ENCODE measurements at regions not wholly inside any gene's neighbourhood (a gene's known extent, or its start where the extent isn't known, plus 50 kb on each side); places are given as distances from the start of the nearest gene placed in this dataset.

DNA sequence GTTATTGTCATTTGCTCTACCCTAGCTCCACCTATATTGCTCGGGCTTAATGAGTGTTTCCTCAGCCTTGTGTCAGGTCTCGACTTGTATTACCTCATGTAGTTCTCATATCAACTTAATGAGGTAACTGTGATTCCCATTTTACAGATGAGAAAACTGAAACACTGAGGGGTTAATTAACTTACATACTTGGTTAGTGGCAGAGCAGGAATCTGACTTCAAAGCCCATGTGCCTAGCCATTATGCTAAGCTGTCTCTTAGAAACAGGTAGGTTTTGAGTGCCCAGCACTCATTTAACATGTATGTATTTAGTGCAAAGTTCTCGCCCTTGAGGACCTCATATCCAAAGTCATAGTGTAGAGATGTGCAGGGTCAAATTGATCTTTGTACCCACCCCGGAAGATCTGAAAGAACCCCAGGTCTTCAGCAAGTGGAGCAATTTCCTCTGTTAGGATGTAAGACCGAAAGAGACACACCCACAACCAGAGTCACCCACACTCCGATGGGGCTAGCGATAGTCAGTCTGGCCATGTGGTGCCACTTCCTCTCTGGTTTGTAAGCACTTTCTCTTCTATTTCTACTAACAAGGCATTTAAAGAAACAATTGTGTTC is 121.0 kb upstream of the SLC39A10 start:
- TF ChIP-seq, protein P1, sequence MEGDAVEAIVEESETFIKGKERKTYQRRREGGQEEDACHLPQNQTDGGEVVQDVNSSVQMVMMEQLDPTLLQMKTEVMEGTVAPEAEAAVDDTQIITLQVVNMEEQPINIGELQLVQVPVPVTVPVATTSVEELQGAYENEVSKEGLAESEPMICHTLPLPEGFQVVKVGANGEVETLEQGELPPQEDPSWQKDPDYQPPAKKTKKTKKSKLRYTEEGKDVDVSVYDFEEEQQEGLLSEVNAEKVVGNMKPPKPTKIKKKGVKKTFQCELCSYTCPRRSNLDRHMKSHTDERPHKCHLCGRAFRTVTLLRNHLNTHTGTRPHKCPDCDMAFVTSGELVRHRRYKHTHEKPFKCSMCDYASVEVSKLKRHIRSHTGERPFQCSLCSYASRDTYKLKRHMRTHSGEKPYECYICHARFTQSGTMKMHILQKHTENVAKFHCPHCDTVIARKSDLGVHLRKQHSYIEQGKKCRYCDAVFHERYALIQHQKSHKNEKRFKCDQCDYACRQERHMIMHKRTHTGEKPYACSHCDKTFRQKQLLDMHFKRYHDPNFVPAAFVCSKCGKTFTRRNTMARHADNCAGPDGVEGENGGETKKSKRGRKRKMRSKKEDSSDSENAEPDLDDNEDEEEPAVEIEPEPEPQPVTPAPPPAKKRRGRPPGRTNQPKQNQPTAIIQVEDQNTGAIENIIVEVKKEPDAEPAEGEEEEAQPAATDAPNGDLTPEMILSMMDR (IDR thresholded peaks at IDR 0.05) = no peak
- no peak for TF ChIP-seq EZH2 (IDR thresholded peaks at IDR 0.05; ENCODE audit: borderline replicate concordance, insufficient read depth, low read depth, low read length, poor library complexity, severe bottlenecking)

Data from B cell (primary cell).